ENCODE measurements at regions not wholly inside any gene's neighbourhood (a gene's known extent, or its start where the extent isn't known, plus 50 kb on each side); places are given as distances from the start of the nearest gene placed in this dataset.

DNA sequence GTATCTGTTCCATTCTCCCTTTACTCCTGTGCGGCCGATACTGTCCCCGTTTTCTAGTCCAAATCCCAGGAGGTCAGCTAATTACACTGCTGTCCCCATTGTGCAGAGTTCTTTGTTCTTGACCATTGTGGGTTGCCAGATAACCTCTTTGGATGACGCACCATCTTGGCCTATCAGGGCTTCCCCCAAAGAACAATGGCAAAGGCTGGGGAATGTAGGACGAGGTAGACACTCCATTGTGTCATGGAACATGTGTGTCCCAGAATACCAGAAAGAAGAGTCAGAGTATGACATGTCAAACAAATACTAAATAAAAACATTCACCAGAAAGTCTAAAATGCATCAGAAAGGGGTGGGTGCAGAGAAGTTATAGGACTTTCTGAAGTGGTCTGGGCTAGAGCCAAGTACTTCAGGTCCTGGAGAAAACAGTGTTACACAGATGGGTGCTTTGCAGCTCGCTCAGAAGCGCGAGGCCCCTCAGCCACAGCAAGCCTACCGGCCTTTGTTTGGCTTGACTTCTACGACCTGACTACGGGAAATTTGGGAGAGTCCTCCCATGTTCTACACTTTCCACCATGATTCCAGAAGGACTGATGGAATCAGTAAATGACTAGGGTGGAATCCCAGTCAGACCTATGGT, 83.2 kb upstream of the SSBP2 start:
- dilution Hi-C loops (cut with MboI; ENCODE audit: extremely low pct_ligation_motif_present, low sequenced_read_pairs) = loop anchor here (25.0 kb wide), 1 partner anchor 322 kb away; no protein-coding TSS in a partner anchor
- no peak overlapping the region for H3K4me3 ChIP-seq (ENCODE audit: control insufficient read depth in 2 of 3, extremely low read depth in 1 of 3, insufficient read depth in 2 of 3, low read depth in 1 of 3, low read length in 3 of 3)
- H3K9me1 ChIP-seq (ENCODE audit: control insufficient read depth, extremely low read depth, insufficient read depth, low read length) = no peaks in the 10 kb centered on the region
- no peak overlapping the region for H3K9ac ChIP-seq (ENCODE audit: control insufficient read depth, extremely low read depth, insufficient read depth, low read length)
- no peaks in the 10 kb centered on the region for H3K27me3 ChIP-seq (ENCODE audit: control insufficient read depth, extremely low read depth, insufficient read depth, low read length)
- H3K36me3 ChIP-seq (ENCODE audit: control insufficient read depth in 2 of 2, extremely low read depth in 1 of 2, insufficient read depth in 2 of 2, low read length in 2 of 2) = no peaks in the 10 kb centered on the region
- TF ChIP-seq, protein P1, sequence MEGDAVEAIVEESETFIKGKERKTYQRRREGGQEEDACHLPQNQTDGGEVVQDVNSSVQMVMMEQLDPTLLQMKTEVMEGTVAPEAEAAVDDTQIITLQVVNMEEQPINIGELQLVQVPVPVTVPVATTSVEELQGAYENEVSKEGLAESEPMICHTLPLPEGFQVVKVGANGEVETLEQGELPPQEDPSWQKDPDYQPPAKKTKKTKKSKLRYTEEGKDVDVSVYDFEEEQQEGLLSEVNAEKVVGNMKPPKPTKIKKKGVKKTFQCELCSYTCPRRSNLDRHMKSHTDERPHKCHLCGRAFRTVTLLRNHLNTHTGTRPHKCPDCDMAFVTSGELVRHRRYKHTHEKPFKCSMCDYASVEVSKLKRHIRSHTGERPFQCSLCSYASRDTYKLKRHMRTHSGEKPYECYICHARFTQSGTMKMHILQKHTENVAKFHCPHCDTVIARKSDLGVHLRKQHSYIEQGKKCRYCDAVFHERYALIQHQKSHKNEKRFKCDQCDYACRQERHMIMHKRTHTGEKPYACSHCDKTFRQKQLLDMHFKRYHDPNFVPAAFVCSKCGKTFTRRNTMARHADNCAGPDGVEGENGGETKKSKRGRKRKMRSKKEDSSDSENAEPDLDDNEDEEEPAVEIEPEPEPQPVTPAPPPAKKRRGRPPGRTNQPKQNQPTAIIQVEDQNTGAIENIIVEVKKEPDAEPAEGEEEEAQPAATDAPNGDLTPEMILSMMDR (optimal IDR thresholded peaks at IDR 0.05 in 1 of 3, IDR thresholded peaks at IDR 0.05 in 1 of 3, conservative IDR thresholded peaks at IDR 0.05 in 1 of 3; ENCODE audit: extremely low read depth in 1 of 3, insufficient read depth in 2 of 3, low read length in 3 of 3) = no peak
- no peak for TF ChIP-seq EZH2 (IDR thresholded peaks at IDR 0.05; ENCODE audit: low read length)
- H3K4me2 ChIP-seq (ENCODE audit: control insufficient read depth, extremely low read depth, insufficient read depth, low read depth, low read length) = no peak overlapping the region
- no peaks in the 10 kb centered on the region for H4K20me1 ChIP-seq (ENCODE audit: control insufficient read depth, extremely low read depth, insufficient read depth, low read length)
- no peaks in the 10 kb centered on the region for H3K9me3 ChIP-seq (ENCODE audit: control insufficient read depth, low read depth, low read length)
- H3K27ac ChIP-seq (ENCODE audit: control insufficient read depth, insufficient read depth, low read length) = no peak overlapping the region
- H3K4me1 ChIP-seq (ENCODE audit: control insufficient read depth, extremely low read depth, insufficient read depth, low read length) = no peaks in the 10 kb centered on the region
- H3K79me2 ChIP-seq (ENCODE audit: control insufficient read depth, insufficient read depth, low read length) = no peaks in the 10 kb centered on the region
- H2AFZ ChIP-seq (ENCODE audit: control insufficient read depth, low read length) = no peak overlapping the region
- DNase-seq (ENCODE audit: low read depth, low spot score) = no peak
- no peak for FAIRE-seq

DNA sequence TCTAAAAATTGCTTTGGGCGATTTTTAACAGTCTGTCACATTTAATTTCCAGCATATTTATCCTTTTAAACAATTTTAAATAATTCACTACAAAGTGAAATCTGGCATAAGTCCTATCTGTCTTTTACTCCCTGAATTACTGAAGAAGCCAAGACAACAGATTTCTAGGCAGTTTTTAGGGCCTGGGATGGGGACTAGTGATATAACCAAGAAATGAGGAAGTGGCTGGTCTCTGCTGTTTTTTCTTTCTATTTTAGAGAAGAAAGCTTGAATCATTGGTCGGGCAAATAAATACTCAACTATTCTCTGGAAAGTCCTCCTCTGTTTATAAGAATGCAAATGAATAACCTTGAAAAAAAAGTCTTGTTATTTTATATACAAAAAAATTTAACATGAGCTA, 79.7 kb upstream of the SSBP2 start:
- no peak overlapping the region for H2AFZ ChIP-seq (ENCODE audit: control insufficient read depth, low read length)

More for the DNA sequence above, 79.7 kb upstream of the SSBP2 start:
- H3K9me3 ChIP-seq (ENCODE audit: control insufficient read depth, low read depth, low read length) = no peaks in the 10 kb centered on the region
- H3K27ac ChIP-seq (ENCODE audit: control insufficient read depth, insufficient read depth, low read length) = no peak overlapping the region
- dilution Hi-C loops (cut with MboI; ENCODE audit: extremely low pct_ligation_motif_present, low sequenced_read_pairs) = loop anchor here (25.0 kb wide), 1 partner anchor 318 kb away; no protein-coding TSS in a partner anchor
- no peaks in the 10 kb centered on the region for H4K20me1 ChIP-seq (ENCODE audit: control insufficient read depth, extremely low read depth, insufficient read depth, low read length)
- FAIRE-seq (no peak), DNase-seq (ENCODE audit: low read depth, low spot score) (no peak)
- no peak overlapping the region for H3K4me3 ChIP-seq (ENCODE audit: control insufficient read depth in 2 of 3, extremely low read depth in 1 of 3, insufficient read depth in 2 of 3, low read depth in 1 of 3, low read length in 3 of 3)
- H3K27me3 ChIP-seq (ENCODE audit: control insufficient read depth, extremely low read depth, insufficient read depth, low read length) = no peaks in the 10 kb centered on the region
- H3K4me1 ChIP-seq (ENCODE audit: control insufficient read depth, extremely low read depth, insufficient read depth, low read length) = no peaks in the 10 kb centered on the region
- no peaks in the 10 kb centered on the region for H3K9me1 ChIP-seq (ENCODE audit: control insufficient read depth, extremely low read depth, insufficient read depth, low read length)
- no peak for TF ChIP-seq EZH2 (IDR thresholded peaks at IDR 0.05; ENCODE audit: low read length)
- TF ChIP-seq, protein P1 (optimal IDR thresholded peaks at IDR 0.05 in 1 of 3, IDR thresholded peaks at IDR 0.05 in 1 of 3, conservative IDR thresholded peaks at IDR 0.05 in 1 of 3; ENCODE audit: extremely low read depth in 1 of 3, insufficient read depth in 2 of 3, low read length in 3 of 3) = no peak
- no peak overlapping the region for H3K4me2 ChIP-seq (ENCODE audit: control insufficient read depth, extremely low read depth, insufficient read depth, low read depth, low read length)
- H3K36me3 ChIP-seq (ENCODE audit: control insufficient read depth in 2 of 2, extremely low read depth in 1 of 2, insufficient read depth in 2 of 2, low read length in 2 of 2) = no peaks in the 10 kb centered on the region
- no peaks in the 10 kb centered on the region for H3K79me2 ChIP-seq (ENCODE audit: control insufficient read depth, insufficient read depth, low read length)
- H3K9ac ChIP-seq (ENCODE audit: control insufficient read depth, extremely low read depth, insufficient read depth, low read length) = no peak overlapping the region
